HG03457 (cell line): ENCODE measurements at regions not wholly inside any gene's neighbourhood (a gene's known extent, or its start where the extent isn't known, plus 50 kb on each side); places are given as distances from the start of the nearest gene placed in this dataset.
"Not testable (repeated sequence)": the region's sequence is repeated elsewhere in the genome, so short reads cannot be mapped to it uniquely, and the experiment has no call there.

Source experiments
- ATAC-seq: cut with Tn5 transposase; IDR thresholded peaks from one replicate; pipeline ENCODE4 v1.9.1; 2021; ENCODE audit warnings: moderate number of reproducible peaks; ENCODE audit not compliant: unreplicated experiment

GRCh38 chr4:129248621-129249020 lies 152.7 kb downstream of the C4orf33 start:
- no peak for ATAC-seq

- no peak for ATAC-seq
These were observed 158.2 kb downstream of the C4orf33 start for GRCh38 chr4:129254126-129254525.

- no peak for ATAC-seq
These were observed 158.6 kb downstream of the C4orf33 start for GRCh38 chr4:129254526-129254925.

GRCh38 chr4:129261584-129261983 lies 165.6 kb downstream of the C4orf33 start:
- no peak for ATAC-seq

- ATAC-seq: peak; percentile 98
These were observed 168.2 kb downstream of the C4orf33 start for GRCh38 chr4:129264008-129264657.

- no peak for ATAC-seq
These were observed 182.9 kb downstream of the C4orf33 start for GRCh38 chr4:129278868-129279267.

- no peak for ATAC-seq
These were observed 186.3 kb downstream of the C4orf33 start for GRCh38 chr4:129282293-129282692.

GRCh38 chr4:129292194-129292593 lies 196.2 kb downstream of the C4orf33 start:
- ATAC-seq: not testable (repeated sequence)

GRCh38 chr4:129314781-129315180 lies 218.8 kb downstream of the C4orf33 start:
- no peak for ATAC-seq

GRCh38 chr4:129322920-129323319 lies 227.0 kb downstream of the C4orf33 start:
- no peak for ATAC-seq

GRCh38 chr4:129323658-129324057 lies 227.7 kb downstream of the C4orf33 start:
- no peak for ATAC-seq

GRCh38 chr4:129326571-129327460 lies 230.9 kb downstream of the C4orf33 start:
- no peak for ATAC-seq

- ATAC-seq: no peak
These were observed 231.7 kb downstream of the C4orf33 start for GRCh38 chr4:129327637-129328036.

GRCh38 chr4:129328162-129328561 lies 232.2 kb downstream of the C4orf33 start:
- no peak for ATAC-seq

GRCh38 chr4:129334136-129334535 lies 238.2 kb downstream of the C4orf33 start:
- ATAC-seq: no peak

GRCh38 chr4:129335276-129335675 lies 239.3 kb downstream of the C4orf33 start:
- no peak for ATAC-seq

GRCh38 chr4:129335818-129336217 lies 239.9 kb downstream of the C4orf33 start:
- ATAC-seq: no peak

GRCh38 chr4:129336457-129337227 lies 240.7 kb downstream of the C4orf33 start:
- no peak for ATAC-seq

GRCh38 chr4:129337228-129337620 lies 241.3 kb downstream of the C4orf33 start:
- no peak for ATAC-seq

- ATAC-seq: no peak
These were observed 247.0 kb downstream of the C4orf33 start for GRCh38 chr4:129342819-129343408.

- no peak for ATAC-seq
These were observed 248.1 kb downstream of the C4orf33 start for GRCh38 chr4:129344058-129344457.
